Hepatocyte (in vitro differentiated cells): ENCODE measurements at regions not wholly inside any gene's neighbourhood (a gene's known extent, or its start where the extent isn't known, plus 50 kb on each side); places are given as distances from the start of the nearest gene placed in this dataset.

ENCODE experiments used
- DNase-seq: peaks from one replicate; pipeline ENCODE4 v3.0.0-alpha.2; 2016; ENCODE audit warnings: low spot score
- H2AFZ ChIP-seq: fragments of 200-600 bp; sonication (generic); 2 replicates; pipeline ENCODE4 v1.6.0; 2016; ENCODE audit warnings: antibody characterized with exemption, mild to moderate bottlenecking
- H3K27ac ChIP-seq: fragments of 200-600 bp; sonication (generic); 2 replicates; pipeline ENCODE4 v1.5.1; 2016; ENCODE audit warnings: mild to moderate bottlenecking
- H3K27me3 ChIP-seq: fragments of 200-600 bp; sonication (generic); 2 replicates; pipeline ENCODE4 v1.6.1; 2016
- H3K36me3 ChIP-seq: fragments of 200-600 bp; sonication (generic); replicated peaks from 2 replicates; pipeline ENCODE4 v1.5.1; 2016; ENCODE audit warnings: low read depth; ENCODE audit not compliant: insufficient read depth
- H3K4me1 ChIP-seq: fragments of 200-600 bp; sonication (generic); 2 replicates; pipeline ENCODE4 v1.5.1; 2016; ENCODE audit warnings: mild to moderate bottlenecking, moderate library complexity; ENCODE audit not compliant: insufficient read depth
- H3K4me2 ChIP-seq: fragments of 200-600 bp; sonication (generic); 2 replicates; pipeline ENCODE4 v1.6.0; 2016
- H3K4me3 ChIP-seq: fragments of 200-600 bp; sonication (generic); 2 replicates; pipeline ENCODE4 v1.5.1; 2016; ENCODE audit warnings: mild to moderate bottlenecking
- H3K79me2 ChIP-seq: fragments of 200-600 bp; sonication (generic); 2 replicates; pipeline ENCODE4 v1.6.0; 2017; ENCODE audit warnings: mild to moderate bottlenecking
- H3K9me2 ChIP-seq: fragments of 200-600 bp; sonication (generic); replicated peaks from 2 replicates; pipeline ENCODE4 v1.6.0; 2017; ENCODE audit warnings: mild to moderate bottlenecking; ENCODE audit not compliant: insufficient read depth
- H3K9me3 ChIP-seq: fragments of 200-600 bp; sonication (generic); 2 replicates; pipeline ENCODE4 v1.5.1; 2016; ENCODE audit warnings: low read depth, mild to moderate bottlenecking
- H4K20me1 ChIP-seq: fragments of 200-600 bp; sonication (generic); 2 replicates; pipeline ENCODE4 v1.6.0; 2016; ENCODE audit warnings: mild to moderate bottlenecking; ENCODE audit not compliant: insufficient read depth, poor library complexity, severe bottlenecking
- CTCF ChIP-seq: fragments of 200-600 bp; sonication (generic); IDR thresholded peaks from 2 replicates; pipeline ENCODE4 v1.5.1; 2016; ENCODE audit warnings: antibody characterized with exemption, mild to moderate bottlenecking; ENCODE audit not compliant: poor library complexity
- EZH2 ChIP-seq: fragments of 200-600 bp; sonication (generic); IDR thresholded peaks from 2 replicates; pipeline ENCODE4 v1.6.1; 2016; ENCODE audit warnings: antibody characterized with exemption, mild to moderate bottlenecking, borderline replicate concordance
- EZH2phosphoT487 ChIP-seq: fragments of 200-600 bp; sonication (generic); IDR thresholded peaks from one replicate; pipeline ENCODE4 v1.6.1; 2018; ENCODE audit warnings: antibody characterized with exemption, mild to moderate bottlenecking, low read depth, moderate library complexity; ENCODE audit not compliant: unreplicated experiment, severe bottlenecking
- WGBS: methylation state at CpG from one replicate; pipeline ENCODE4 v1.1.6; 2016; ENCODE audit warnings: low lambda C conversion rate; ENCODE audit errors: missing lambda C conversion rate; 5-methylcytosine and 5-hydroxymethylcytosine counted together

- no peak for DNase-seq
- no peaks in the 10 kb centered on the region for H4K20me1 ChIP-seq
- no peak overlapping the region for H3K4me3 ChIP-seq
- no peak overlapping the region for H3K27ac ChIP-seq
- H2AFZ ChIP-seq = no peak overlapping the region
- H3K9me3 ChIP-seq = no peaks in the 10 kb centered on the region
- H3K27me3 ChIP-seq = no peaks in the 10 kb centered on the region
- no peaks in the 10 kb centered on the region for H3K36me3 ChIP-seq
- no peaks in the 10 kb centered on the region for H3K9me2 ChIP-seq
- no peak for TF ChIP-seq EZH2
- H3K4me1 ChIP-seq = no peaks in the 10 kb centered on the region
- H3K79me2 ChIP-seq = no peaks in the 10 kb centered on the region
- 89% methylated on average over 6 of the region's 6 CpGs for WGBS
- H3K4me2 ChIP-seq = no peak overlapping the region
Measured at GRCh38 chr2:19775838-19776237, 125.9 kb downstream of the TTC32 start.

- no peak overlapping the region for H3K4me3 ChIP-seq
- no peaks in the 10 kb centered on the region for H3K4me1 ChIP-seq
- TF ChIP-seq CTCF = no peak
- no peak for TF ChIP-seq EZH2phosphoT487
- no peak for TF ChIP-seq EZH2
- H3K27ac ChIP-seq = no peak overlapping the region
- no peaks in the 10 kb centered on the region for H3K9me2 ChIP-seq
- H3K79me2 ChIP-seq = no peaks in the 10 kb centered on the region
- H2AFZ ChIP-seq = no peak overlapping the region
- no peaks in the 10 kb centered on the region for H3K9me3 ChIP-seq
- WGBS = 81% methylated on average over 5 of the region's 5 CpGs
- DNase-seq = no peak
- no peak overlapping the region for H3K4me2 ChIP-seq
- H4K20me1 ChIP-seq = no peaks in the 10 kb centered on the region
- no peaks in the 10 kb centered on the region for H3K36me3 ChIP-seq
- H3K27me3 ChIP-seq = no peaks in the 10 kb centered on the region
Measured at GRCh38 chr2:19775315-19775714, 126.5 kb downstream of the TTC32 start.

GRCh38 chr2:19774805-19775176, 127.0 kb downstream of the TTC32 start:
- 51% methylated on average over 3 of the region's 3 CpGs for WGBS
- H3K4me2 ChIP-seq = no peak overlapping the region
- TF ChIP-seq EZH2phosphoT487 = no peak
- no peak for TF ChIP-seq EZH2
- no peak for TF ChIP-seq CTCF
- H3K27ac ChIP-seq = no peak overlapping the region
- no peaks in the 10 kb centered on the region for H3K36me3 ChIP-seq
- H4K20me1 ChIP-seq = no peaks in the 10 kb centered on the region
- H3K9me3 ChIP-seq = no peaks in the 10 kb centered on the region
- no peak overlapping the region for H3K4me3 ChIP-seq
- H3K79me2 ChIP-seq = no peaks in the 10 kb centered on the region
- H3K9me2 ChIP-seq = no peaks in the 10 kb centered on the region
- no peaks in the 10 kb centered on the region for H3K4me1 ChIP-seq
- no peak overlapping the region for H2AFZ ChIP-seq
- no peak for DNase-seq
- no peaks in the 10 kb centered on the region for H3K27me3 ChIP-seq

- no peak for DNase-seq
- no peak for TF ChIP-seq EZH2
- TF ChIP-seq CTCF = no peak
- TF ChIP-seq EZH2phosphoT487 = no peak
- no peak overlapping the region for H3K4me3 ChIP-seq
- H4K20me1 ChIP-seq = no peaks in the 10 kb centered on the region
- H2AFZ ChIP-seq = no peak overlapping the region
- no peak overlapping the region for H3K27ac ChIP-seq
- no peaks in the 10 kb centered on the region for H3K9me3 ChIP-seq
- H3K27me3 ChIP-seq = no peaks in the 10 kb centered on the region
- no peaks in the 10 kb centered on the region for H3K9me2 ChIP-seq
- no peaks in the 10 kb centered on the region for H3K4me1 ChIP-seq
- no peaks in the 10 kb centered on the region for H3K79me2 ChIP-seq
- no peak overlapping the region for H3K4me2 ChIP-seq
- H3K36me3 ChIP-seq = no peaks in the 10 kb centered on the region
- WGBS = 73% methylated on average over 4 of the region's 4 CpGs
Measured at GRCh38 chr2:19772981-19773380, 128.8 kb downstream of the TTC32 start.
